Right ventricle myocardium superior (tissue), 1 donor: ENCODE measurements at regions not wholly inside any gene's neighbourhood (a gene's known extent, or its start where the extent isn't known, plus 50 kb on each side); places are given as distances from the start of the nearest gene placed in this dataset.
"Not testable (repeated sequence)": the region's sequence is repeated elsewhere in the genome, so short reads cannot be mapped to it uniquely, and the experiment has no call there.

Experiments
- ATAC-seq: fragments of 200-7000 bp; cut with Tn5 transposase; one replicate; pipeline ENCODE4 v1.9.1; 2020; ENCODE audit warnings: mild to moderate bottlenecking; ENCODE audit not compliant: poor library complexity
- DNase-seq: peaks from one replicate; pipeline ENCODE4 v3.0.0-alpha.2; 2020
- intact Hi-C: fragments of 100-400 bp; cut with DNase I; formaldehyde crosslinking; loops from one replicate; pipeline ENCODE4 v1.11.2; 2022
- donor health status: DM: no; HTN: yes; CAD: no; lungs with severe emphysema.

- no peak for DNase-seq
- no peak for ATAC-seq
- intact Hi-C loops: no loop called here
Measured at GRCh38 chr1:81299892-81300291, 500.8 kb upstream of the ADGRL2 start.

GRCh38 chr1:81298266-81298665 lies 502.5 kb upstream of the ADGRL2 start:
- DNase-seq (no peak), ATAC-seq (no peak)
- intact Hi-C loops: no loop called here

GRCh38 chr1:81296601-81297000 lies 504.1 kb upstream of the ADGRL2 start:
- intact Hi-C loops: no loop called here
- DNase-seq: no peak
- ATAC-seq: no peak

GRCh38 chr1:81290326-81290725 lies 510.4 kb upstream of the ADGRL2 start:
- DNase-seq: no peak

GRCh38 chr1:81288689-81289088 lies 512.0 kb upstream of the ADGRL2 start:
- DNase-seq (no peak), ATAC-seq (no peak)
- intact Hi-C loops: no loop called here

More at GRCh38 chr1:81290326-81290725, 510.4 kb upstream of the ADGRL2 start:
- no peak for ATAC-seq
- intact Hi-C loops: no loop called here

- no peak for ATAC-seq
- intact Hi-C loops: no loop called here
- DNase-seq: no peak
Measured at GRCh38 chr1:81287411-81288080, 513.2 kb upstream of the ADGRL2 start.

- ATAC-seq: no peak
- intact Hi-C loops: no loop called here
- DNase-seq: no peak
Measured at GRCh38 chr1:81270051-81270450, 530.7 kb upstream of the ADGRL2 start.

- DNase-seq (no peak), ATAC-seq (no peak)
- intact Hi-C loops: no loop called here
Measured at GRCh38 chr1:81264976-81265375, 535.8 kb upstream of the ADGRL2 start.

GRCh38 chr1:81259625-81260411 lies 540.9 kb upstream of the ADGRL2 start:
- no peak for ATAC-seq
- intact Hi-C loops: no loop called here
- DNase-seq: no peak

GRCh38 chr1:81254560-81254959 lies 546.2 kb upstream of the ADGRL2 start:
- intact Hi-C loops: no loop called here
- ATAC-seq: no peak
- no peak for DNase-seq

GRCh38 chr1:81254068-81254467 lies 546.7 kb upstream of the ADGRL2 start:
- intact Hi-C loops: no loop called here
- no peak for ATAC-seq
- DNase-seq: no peak

- intact Hi-C loops: no loop called here
- DNase-seq (no peak), ATAC-seq (no peak)
Measured at GRCh38 chr1:81252471-81253151, 548.1 kb upstream of the ADGRL2 start.

GRCh38 chr1:81250825-81251224 lies 549.9 kb upstream of the ADGRL2 start:
- intact Hi-C loops, ATAC-seq, DNase-seq: not testable (repeated sequence)

GRCh38 chr1:81245084-81245715 lies 555.5 kb upstream of the ADGRL2 start:
- ATAC-seq, intact Hi-C loops, DNase-seq: not testable (repeated sequence)

- DNase-seq, intact Hi-C loops, ATAC-seq: not testable (repeated sequence)
Measured at GRCh38 chr1:81244612-81245011, 556.1 kb upstream of the ADGRL2 start.

GRCh38 chr1:81242103-81242502 lies 558.6 kb upstream of the ADGRL2 start:
- ATAC-seq: peak; percentile 34
- intact Hi-C loops: no loop called here

GRCh38 chr1:81238129-81238528 lies 562.6 kb upstream of the ADGRL2 start:
- ATAC-seq (no peak), DNase-seq (no peak)
- intact Hi-C loops: no loop called here

More at GRCh38 chr1:81242103-81242502, 558.6 kb upstream of the ADGRL2 start:
- no peak for DNase-seq

GRCh38 chr1:81237473-81238089 lies 563.2 kb upstream of the ADGRL2 start:
- DNase-seq (no peak), ATAC-seq (peak; percentile 56)
- intact Hi-C loops: no loop called here

- DNase-seq: no peak
- intact Hi-C loops: no loop called here
- ATAC-seq: no peak
Measured at GRCh38 chr1:81234237-81234636, 566.5 kb upstream of the ADGRL2 start.
